HUES64 (cell line): ENCODE measurements at regions not wholly inside any gene's neighbourhood (a gene's known extent, or its start where the extent isn't known, plus 50 kb on each side); places are given as distances from the start of the nearest gene placed in this dataset.

Source experiments
- H3K27ac ChIP-seq: 2 replicates; pipeline ENCODE4 v1.7.0; 2013; ENCODE audit warnings: low read depth, low read length, inconsistent platforms
- H3K27me3 ChIP-seq: 2 replicates; pipeline ENCODE4 v1.6.1; 2013; ENCODE audit warnings: mild to moderate bottlenecking, low read length; ENCODE audit not compliant: insufficient read depth
- H3K36me3 ChIP-seq: 2 replicates; pipeline ENCODE4 v1.6.1; 2013; ENCODE audit warnings: mild to moderate bottlenecking, low read length; ENCODE audit not compliant: insufficient read depth
- H3K4me1 ChIP-seq: 2 replicates; pipeline ENCODE4 v1.6.1; 2013; ENCODE audit warnings: mild to moderate bottlenecking, low read length, moderate library complexity; ENCODE audit not compliant: insufficient read depth
- H3K4me3 ChIP-seq: 2 replicates; pipeline ENCODE4 v1.5.1; 2013; ENCODE audit warnings: mild to moderate bottlenecking, low read length, moderate library complexity
- H3K9ac ChIP-seq: 2 replicates; pipeline ENCODE4 v1.6.1; 2013; ENCODE audit warnings: mild to moderate bottlenecking, low read depth, low read length
- H3K9me3 ChIP-seq: 2 replicates; pipeline ENCODE4 v1.6.1; 2013; ENCODE audit warnings: low read depth, low read length; ENCODE audit not compliant: insufficient read depth
- WGBS: fragments of 150-250, 120-280 bp; methylation state at CpG from one replicate; pipeline ENCODE4 v1.1.7; 2013; ENCODE audit warnings: missing lambda C conversion rate; 5-methylcytosine and 5-hydroxymethylcytosine counted together

- Histone ChIP-seq H3K27me3 (no peaks in the 10 kb centered on the region), H3K4me3 (no peak overlapping the region)
- 93% methylated on average over 12 of the region's 12 CpGs for WGBS
Measured at GRCh38 chr5:3684771-3685354, 89.2 kb downstream of the IRX1 start.

DNA sequence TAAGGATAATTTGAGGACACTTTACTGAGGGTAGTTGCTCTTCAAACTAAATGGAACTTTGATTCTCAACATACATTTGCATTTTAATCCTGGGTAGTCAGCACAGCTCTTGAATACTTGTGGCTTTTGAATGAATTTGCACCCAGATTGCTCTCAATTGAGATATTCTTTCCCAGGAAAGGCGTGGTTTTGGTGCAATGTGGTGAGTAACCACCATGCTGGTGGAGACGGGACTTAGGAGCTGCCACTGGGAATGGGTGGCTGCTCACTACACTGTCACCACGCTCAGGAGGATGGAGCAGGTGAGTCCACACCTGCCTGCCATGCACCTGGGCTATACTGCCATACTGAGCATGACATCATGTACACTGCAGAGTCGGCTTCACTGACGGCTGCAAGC lies 99.2 kb downstream of the IRX1 start:
- H3K4me1 ChIP-seq = peaks cover 5% of the 10 kb centered on the region; the same call in 1 of the 2 replicates
- no peaks in the 10 kb centered on the region for H3K36me3 ChIP-seq
- no peak overlapping the region for H3K9ac ChIP-seq
- H3K27me3 ChIP-seq = no peaks in the 10 kb centered on the region
- 94% methylated on average over 5 of the region's 5 CpGs for WGBS
- no peak overlapping the region for H3K4me3 ChIP-seq
- H3K9me3 ChIP-seq = no peaks in the 10 kb centered on the region; the same call in 1 of the 2 replicates
- no peak overlapping the region for H3K27ac ChIP-seq

More at GRCh38 chr5:3684771-3685354, 89.2 kb downstream of the IRX1 start:
- Histone ChIP-seq H3K9me3 (no peaks in the 10 kb centered on the region), H3K27ac (no peak overlapping the region), H3K9ac (no peak overlapping the region), H3K4me1 (peaks cover 4% of the 10 kb centered on the region), H3K36me3 (no peaks in the 10 kb centered on the region)

DNA sequence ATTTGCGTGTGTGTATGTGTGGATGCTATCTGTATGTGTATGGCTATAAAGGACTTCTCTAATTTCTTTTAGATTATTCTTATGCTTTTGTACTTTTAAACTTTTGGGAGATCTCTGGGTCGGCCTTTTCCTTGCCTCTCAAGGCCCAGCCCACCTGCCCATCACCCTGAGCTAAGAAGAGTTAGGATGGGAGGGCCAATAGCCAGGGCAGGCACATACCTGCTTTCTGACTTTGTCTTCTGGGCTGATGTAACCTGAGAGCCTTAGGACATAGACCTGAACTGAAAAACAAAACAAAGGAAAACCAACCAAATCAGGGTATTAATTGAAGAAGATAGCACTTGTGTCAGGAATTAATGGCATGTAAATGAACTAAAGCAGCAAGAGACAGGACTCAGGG lies 100.2 kb downstream of the IRX1 start:
- H3K27me3 ChIP-seq = no peaks in the 10 kb centered on the region
- H3K4me3 ChIP-seq = no peak overlapping the region
- H3K9me3 ChIP-seq = no peaks in the 10 kb centered on the region; the same call in 1 of the 2 replicates
- peaks cover 5% of the 10 kb centered on the region; the same call in 1 of the 2 replicates for H3K4me1 ChIP-seq
- no peak overlapping the region for H3K9ac ChIP-seq
- no peaks in the 10 kb centered on the region for H3K36me3 ChIP-seq
- no peak overlapping the region for H3K27ac ChIP-seq
- 100% methylated on average over 1 of the region's 2 CpGs for WGBS

DNA sequence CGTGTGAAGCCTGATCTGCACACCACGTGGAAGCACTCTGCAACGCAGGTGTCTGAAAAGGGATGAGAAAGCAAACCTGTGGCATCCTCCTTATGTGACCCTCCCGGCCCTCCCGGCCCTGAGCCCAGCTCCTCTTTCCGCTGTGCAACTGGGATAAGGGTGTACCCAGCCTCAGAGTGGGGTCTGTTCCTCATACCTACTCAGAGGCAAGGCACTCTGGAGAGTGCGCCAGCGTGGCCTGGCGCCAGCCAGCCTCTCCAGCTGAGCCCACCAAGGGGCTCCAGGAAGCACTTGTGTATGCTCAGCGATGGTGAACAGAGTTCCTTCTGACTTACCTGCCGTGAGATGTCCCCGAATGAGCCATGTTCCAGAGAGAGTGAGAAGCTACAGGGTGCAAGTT lies 102.8 kb downstream of the IRX1 start:
- peaks cover 11% of the 10 kb centered on the region; the same call in 1 of the 2 replicates for H3K4me1 ChIP-seq
- H3K27me3 ChIP-seq = no peaks in the 10 kb centered on the region
- H3K9ac ChIP-seq = no peak overlapping the region
- H3K27ac ChIP-seq = no peak overlapping the region
- 93% methylated on average over 12 of the region's 12 CpGs for WGBS
- no peak overlapping the region for H3K4me3 ChIP-seq
- H3K36me3 ChIP-seq = no peaks in the 10 kb centered on the region
- H3K9me3 ChIP-seq = no peaks in the 10 kb centered on the region; the same call in 1 of the 2 replicates

- no peaks in the 10 kb centered on the region for H3K27me3 ChIP-seq
- H3K27ac ChIP-seq = no peak overlapping the region
- no peak overlapping the region for H3K4me3 ChIP-seq
- H3K4me1 ChIP-seq = 0 out of 2 replicates have a peak, but pooled peaks cover 6% of the 10 kb centered on the region
- no peaks in the 10 kb centered on the region for H3K36me3 ChIP-seq
- WGBS = 80% methylated on average over 4 of the region's 4 CpGs
- H3K9me3 ChIP-seq = no peaks in the 10 kb centered on the region
- H3K9ac ChIP-seq = no peak overlapping the region
Measured at GRCh38 chr5:3701694-3702093, 106.1 kb downstream of the IRX1 start.

GRCh38 chr5:3704661-3705060 lies 109.0 kb downstream of the IRX1 start:
- no peaks in the 10 kb centered on the region for H3K36me3 ChIP-seq
- H3K27me3 ChIP-seq = no peaks in the 10 kb centered on the region
- H3K9ac ChIP-seq = no peak overlapping the region
- no peaks in the 10 kb centered on the region for H3K9me3 ChIP-seq
- no peak overlapping the region for H3K4me3 ChIP-seq
- no peak overlapping the region for H3K27ac ChIP-seq
- peaks cover 17% of the 10 kb centered on the region for H3K4me1 ChIP-seq

DNA sequence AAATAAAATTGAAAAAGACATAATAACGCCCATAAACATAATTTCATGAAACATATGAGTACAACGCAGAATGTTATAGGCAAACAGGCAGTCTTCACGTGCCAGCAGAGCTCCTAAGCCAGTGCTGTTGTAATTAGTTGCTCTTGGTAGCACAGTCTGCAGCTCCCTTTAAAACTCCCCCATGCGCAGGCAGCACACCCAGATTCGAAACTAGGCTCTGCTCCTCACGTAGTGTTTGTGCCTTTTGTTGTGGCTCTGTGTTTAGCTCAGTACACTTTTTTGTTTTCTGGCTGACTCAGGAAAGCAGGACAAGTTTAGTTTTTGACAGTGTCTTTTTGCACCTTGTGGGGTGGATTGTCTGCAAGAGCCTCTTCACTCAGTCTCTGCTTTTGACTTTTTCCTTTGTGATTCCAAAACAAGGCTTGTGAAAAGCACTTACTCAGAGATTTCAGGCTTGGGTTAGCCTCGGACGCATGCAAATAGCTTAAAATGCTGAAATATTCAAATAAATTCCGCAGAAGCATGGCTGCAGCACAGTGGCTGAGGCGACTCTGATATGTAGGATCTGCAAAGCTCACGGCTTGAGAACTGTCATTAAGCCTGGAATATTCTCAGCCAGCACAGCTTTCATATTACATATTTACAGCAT lies 113.6 kb downstream of the IRX1 start:
- H3K9ac ChIP-seq = peak overlapping the region; percentile 6; the same call in 1 of the 2 replicates
- H3K27me3 ChIP-seq = no peaks in the 10 kb centered on the region
- WGBS = 24% methylated on average over 11 of the region's 11 CpGs
- H3K9me3 ChIP-seq = no peaks in the 10 kb centered on the region
- H3K36me3 ChIP-seq = no peaks in the 10 kb centered on the region
- H3K27ac ChIP-seq = peak overlapping the region; percentile 29; the same call in 1 of the 2 replicates
- peak overlapping the region; percentile 23; the same call in 1 of the 2 replicates for H3K4me3 ChIP-seq
- peaks cover 19% of the 10 kb centered on the region for H3K4me1 ChIP-seq

DNA sequence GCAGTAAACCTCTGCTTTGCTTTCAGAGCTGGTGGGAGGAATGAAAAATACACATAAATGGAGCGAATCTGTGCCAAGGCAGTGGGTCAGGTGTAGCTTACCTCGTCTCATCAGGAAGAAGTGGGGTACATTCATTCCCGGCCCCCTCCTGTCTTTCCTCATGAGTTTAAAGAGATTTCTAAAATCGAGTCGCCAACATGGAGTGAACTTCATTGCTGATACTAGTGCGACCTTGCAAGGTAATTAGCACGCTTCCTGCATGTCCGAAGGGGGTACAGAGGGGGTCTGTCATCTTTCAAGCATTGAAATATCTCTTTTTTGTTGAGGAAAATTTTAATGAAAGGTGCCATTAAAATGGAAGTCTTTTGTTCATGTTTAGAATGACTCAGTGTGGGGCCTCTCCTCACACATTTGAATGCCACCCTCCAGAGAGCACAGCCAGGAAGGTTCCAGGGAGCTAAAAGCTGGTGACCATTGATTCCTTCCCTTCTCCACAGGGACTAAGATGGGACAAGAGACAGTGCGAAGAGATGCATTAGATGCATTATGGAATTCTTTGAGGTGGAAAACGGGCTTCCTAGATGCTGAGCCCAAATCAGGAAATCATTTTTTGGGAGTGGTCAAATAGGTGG lies 114.2 kb downstream of the IRX1 start:
- H3K36me3 ChIP-seq = no peaks in the 10 kb centered on the region
- H3K9ac ChIP-seq = no peak overlapping the region
- H3K9me3 ChIP-seq = no peaks in the 10 kb centered on the region
- no peaks in the 10 kb centered on the region for H3K27me3 ChIP-seq
- peaks cover 19% of the 10 kb centered on the region for H3K4me1 ChIP-seq
- 44% methylated on average over 10 of the region's 10 CpGs for WGBS
- peak overlapping the region; percentile 29; the same call in 1 of the 2 replicates for H3K27ac ChIP-seq
- no peak overlapping the region for H3K4me3 ChIP-seq

DNA sequence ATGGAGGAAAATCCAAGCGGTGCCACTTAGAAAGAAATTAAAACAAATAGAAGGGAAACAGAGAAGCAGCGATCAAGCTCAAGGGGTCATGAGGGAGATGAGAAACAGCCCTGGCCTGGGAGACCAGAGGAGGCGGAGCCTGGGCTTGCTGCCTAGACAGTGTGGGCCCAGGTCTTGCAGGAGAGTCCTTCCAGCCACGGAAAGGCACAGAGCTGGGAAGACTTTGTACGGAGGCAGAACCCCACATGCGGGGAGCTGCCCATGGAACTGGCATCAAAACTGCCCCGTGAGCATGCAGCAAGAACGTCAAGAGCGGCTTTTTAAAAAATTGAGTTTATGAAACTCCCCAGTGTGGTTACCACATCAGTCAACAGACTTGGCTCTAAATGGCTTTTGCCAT lies 119.4 kb downstream of the IRX1 start:
- H3K36me3 ChIP-seq = no peaks in the 10 kb centered on the region
- H3K4me3 ChIP-seq = no peak overlapping the region
- 82% methylated on average over 9 of the region's 9 CpGs for WGBS
- H3K9me3 ChIP-seq = no peaks in the 10 kb centered on the region
- H3K27me3 ChIP-seq = no peaks in the 10 kb centered on the region
- no peak overlapping the region for H3K27ac ChIP-seq
- peaks cover 4% of the 10 kb centered on the region; the same call in 1 of the 2 replicates for H3K4me1 ChIP-seq
- no peak overlapping the region for H3K9ac ChIP-seq

DNA sequence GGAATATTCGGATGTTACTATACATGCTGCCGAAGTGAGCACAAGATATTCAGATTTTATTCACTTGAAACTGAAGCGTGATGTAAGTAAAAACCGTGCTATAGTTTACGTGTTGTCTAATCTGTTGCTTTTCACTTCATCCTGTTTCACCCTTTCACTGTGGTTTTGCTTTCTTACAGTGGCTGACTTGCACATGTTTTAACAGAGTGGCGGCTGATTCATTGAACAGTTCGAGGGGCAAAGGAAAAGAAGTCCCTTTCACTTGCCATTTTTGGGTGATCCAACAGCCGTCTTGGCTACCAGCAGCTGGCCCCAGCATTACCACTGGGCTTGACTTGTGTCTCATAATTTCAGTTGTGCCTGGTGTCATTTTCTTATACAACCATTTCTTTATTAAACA lies 134.0 kb downstream of the IRX1 start:
- WGBS = 88% methylated on average over 8 of the region's 8 CpGs
- Histone ChIP-seq H3K4me3 (no peak overlapping the region), H3K4me1 (no peaks in the 10 kb centered on the region), H3K9ac (no peak overlapping the region), H3K36me3 (no peaks in the 10 kb centered on the region), H3K27ac (no peak overlapping the region), H3K27me3 (no peaks in the 10 kb centered on the region), H3K9me3 (no peaks in the 10 kb centered on the region)

DNA sequence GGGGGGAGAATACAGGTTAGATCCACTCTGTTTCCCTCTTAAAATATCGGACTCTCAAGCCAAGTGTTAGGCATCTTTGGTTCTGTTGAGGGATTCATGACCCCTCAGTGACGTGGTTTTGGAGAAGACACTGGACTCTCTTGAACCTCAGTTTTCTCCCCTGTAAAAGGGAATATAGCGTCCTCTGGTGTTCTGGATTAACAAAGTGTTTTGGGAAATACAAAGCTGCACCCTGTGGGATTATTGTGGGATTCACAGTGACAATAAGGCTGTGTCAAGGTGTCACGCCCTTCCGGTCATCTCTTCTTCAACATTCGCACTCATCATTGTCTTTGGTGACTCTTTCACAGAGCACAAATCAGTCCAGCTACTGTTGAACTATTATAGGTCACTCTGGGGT lies 139.0 kb downstream of the IRX1 start:
- Histone ChIP-seq H3K9ac (no peak overlapping the region), H3K9me3 (no peaks in the 10 kb centered on the region), H3K27me3 (no peaks in the 10 kb centered on the region), H3K36me3 (no peaks in the 10 kb centered on the region), H3K27ac (no peak overlapping the region), H3K4me3 (no peak overlapping the region), H3K4me1 (no peaks in the 10 kb centered on the region)
- WGBS = 93% methylated on average over 6 of the region's 6 CpGs
